ENCODE measurements at regions not wholly inside any gene's neighbourhood (a gene's known extent, or its start where the extent isn't known, plus 50 kb on each side); places are given as distances from the start of the nearest gene placed in this dataset.

DNA sequence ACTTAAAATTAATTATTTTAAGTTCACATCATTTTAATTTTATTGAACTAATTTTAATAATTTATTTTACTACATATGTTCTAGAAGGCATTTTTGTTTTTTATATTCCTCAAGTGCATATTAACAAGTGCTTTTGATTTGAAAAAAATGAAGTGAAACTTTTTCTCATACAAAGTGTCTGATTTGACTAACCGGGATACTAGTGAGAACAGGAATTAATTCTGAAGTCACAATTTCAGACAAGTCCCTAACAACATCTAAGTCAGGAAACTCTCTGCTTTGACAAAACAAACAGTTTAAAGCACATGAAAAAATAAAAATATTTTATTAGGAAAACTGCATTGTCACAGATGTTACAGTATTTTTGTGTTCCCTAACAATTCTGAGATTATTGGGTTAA lies 1166.3 kb upstream of the CITED2 start:
- no peak overlapping the region for H3K27ac ChIP-seq
- peaks cover 42% of the 10 kb centered on the region for H3F3A ChIP-seq (ENCODE audit: insufficient read depth)
- DNase-seq = no peak
- H2AFZ ChIP-seq = peak overlapping the region; percentile 11; the same call in 1 of the 2 replicates
- no peaks in the 10 kb centered on the region for H3K9me2 ChIP-seq (ENCODE audit: insufficient read depth)
- H4K20me1 ChIP-seq (ENCODE audit: insufficient read depth) = no peaks in the 10 kb centered on the region
- H3K27me3 ChIP-seq (replicated peaks; ENCODE audit: insufficient read depth) = no peaks in the 10 kb centered on the region
- H3K9ac ChIP-seq = no peak overlapping the region
- H3K4me3 ChIP-seq = no peak overlapping the region
- WGBS, 2 experiments (ENCODE audit: low coverage in 1 of 2, low lambda C conversion rate in 2 of 2, missing lambda C conversion rate in 2 of 2) = 92 to 97% methylated on average over 1 of the region's 1 CpG
- in situ Hi-C loops (cut with MboI) = no loop called here
- no peaks in the 10 kb centered on the region for H3K9me3 ChIP-seq (ENCODE audit: low read depth)
- H3K36me3 ChIP-seq (ENCODE audit: low read depth) = peaks cover 4% of the 10 kb centered on the region; the same call in 1 of the 2 replicates
- no peaks in the 10 kb centered on the region for H3K79me2 ChIP-seq (ENCODE audit: insufficient read depth)
- H3K4me2 ChIP-seq (ENCODE audit: unreplicated experiment) = no peak overlapping the region
- H3K4me1 ChIP-seq (ENCODE audit: insufficient read depth) = peaks cover 42% of the 10 kb centered on the region
- TF ChIP-seq EZH2phosphoT487 (IDR thresholded peaks at IDR 0.05; ENCODE audit: insufficient read depth, low read depth) = no peak
- no peak for TF ChIP-seq EZH2 (IDR thresholded peaks at IDR 0.05; ENCODE audit: insufficient read depth, poor library complexity, severe bottlenecking)

DNA sequence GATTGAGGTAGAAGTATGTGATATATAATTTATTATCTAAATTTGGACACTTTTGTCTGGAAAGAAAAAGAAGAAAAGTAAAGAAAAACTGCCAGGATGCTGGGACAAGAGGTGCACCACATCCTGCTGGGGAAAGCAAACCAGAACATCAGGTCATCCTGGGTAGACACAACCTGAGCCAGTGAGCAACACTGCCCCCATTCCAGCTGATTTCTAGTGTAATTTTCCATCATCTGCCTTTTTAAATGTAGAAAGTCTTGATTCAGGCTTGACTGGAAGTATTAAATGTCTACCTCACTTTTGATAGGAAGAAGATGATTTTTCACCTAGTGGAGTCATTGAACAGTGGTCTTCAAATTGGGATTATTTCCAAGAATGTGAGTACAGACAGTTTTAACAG lies 1164.5 kb upstream of the CITED2 start:
- peaks cover 13% of the 10 kb centered on the region for H3K36me3 ChIP-seq (ENCODE audit: low read depth)
- no peaks in the 10 kb centered on the region for H3K79me2 ChIP-seq (ENCODE audit: insufficient read depth)
- H3K9ac ChIP-seq = peak overlapping the region; percentile 32; the same call in 1 of the 2 replicates
- TF ChIP-seq EZH2phosphoT487 (IDR thresholded peaks at IDR 0.05; ENCODE audit: insufficient read depth, low read depth) (no peak), EZH2 (IDR thresholded peaks at IDR 0.05; ENCODE audit: insufficient read depth, poor library complexity, severe bottlenecking) (no peak)
- H2AFZ ChIP-seq = peak overlapping the region; percentile 26
- H3F3A ChIP-seq (ENCODE audit: insufficient read depth) = peaks cover 47% of the 10 kb centered on the region
- peaks cover 42% of the 10 kb centered on the region for H3K4me1 ChIP-seq (ENCODE audit: insufficient read depth)
- DNase-seq = peak; percentile 28
- no peaks in the 10 kb centered on the region for H3K9me2 ChIP-seq (ENCODE audit: insufficient read depth)
- H3K27me3 ChIP-seq (replicated peaks; ENCODE audit: insufficient read depth) = no peaks in the 10 kb centered on the region
- peak overlapping the region; percentile 64 for H3K4me2 ChIP-seq (ENCODE audit: unreplicated experiment)
- H3K4me3 ChIP-seq = no peak overlapping the region
- H4K20me1 ChIP-seq (ENCODE audit: insufficient read depth) = no peaks in the 10 kb centered on the region
- no peaks in the 10 kb centered on the region for H3K9me3 ChIP-seq (ENCODE audit: low read depth)
- in situ Hi-C loops (cut with MboI) = no loop called here
- H3K27ac ChIP-seq = peak overlapping the region; percentile 71

DNA sequence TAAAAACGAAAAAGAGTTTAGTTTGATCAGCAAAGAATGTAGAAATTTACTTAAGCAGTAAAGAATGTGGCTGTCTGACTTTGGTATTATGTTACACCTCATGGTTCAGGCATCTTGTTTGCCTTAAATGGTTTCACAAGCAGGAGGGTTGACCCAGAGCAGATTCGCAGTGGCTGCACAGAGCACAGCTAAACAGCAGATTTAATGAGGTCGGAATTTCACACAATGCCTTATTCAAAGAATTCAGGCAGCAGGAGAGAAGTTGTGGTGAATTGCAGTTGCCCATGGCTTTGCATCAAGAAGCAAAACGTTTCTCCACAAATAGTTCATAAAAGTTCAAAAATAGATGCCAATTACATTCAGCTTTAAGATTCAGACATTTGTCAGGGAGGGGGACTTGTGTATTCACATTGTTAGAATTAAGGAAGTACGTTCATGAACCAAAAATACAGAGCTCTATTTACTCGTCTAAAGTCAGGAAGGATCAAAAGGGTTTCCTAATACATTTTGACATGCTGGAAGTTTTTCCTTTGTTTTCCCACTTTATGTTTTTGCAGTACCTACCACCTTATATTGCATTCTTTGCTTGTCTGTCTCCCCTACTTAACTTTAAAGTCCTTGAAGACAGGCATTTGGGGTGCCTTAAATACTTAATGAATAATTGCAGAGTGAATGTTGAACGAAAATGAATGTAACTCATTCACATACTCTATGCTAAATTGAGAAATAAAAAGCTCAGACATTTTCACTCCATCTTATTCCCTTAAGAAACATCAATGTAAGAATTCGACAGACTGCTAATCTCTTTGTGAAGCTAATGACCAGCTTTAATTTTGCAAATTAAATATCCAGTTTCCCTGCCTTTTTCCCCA lies 1163.6 kb upstream of the CITED2 start:
- H3K9me2 ChIP-seq (ENCODE audit: insufficient read depth) = no peaks in the 10 kb centered on the region
- H3K4me1 ChIP-seq (ENCODE audit: insufficient read depth) = peaks cover 42% of the 10 kb centered on the region
- 1 to 3% methylated on average over 8 of the region's 8 CpGs for WGBS, 2 experiments (ENCODE audit: low coverage in 1 of 2, low lambda C conversion rate in 2 of 2, missing lambda C conversion rate in 2 of 2)
- H2AFZ ChIP-seq = peak overlapping the region; percentile 41
- peaks cover 47% of the 10 kb centered on the region for H3F3A ChIP-seq (ENCODE audit: insufficient read depth)
- H4K20me1 ChIP-seq (ENCODE audit: insufficient read depth) = no peaks in the 10 kb centered on the region
- H3K9me3 ChIP-seq (ENCODE audit: low read depth) = no peaks in the 10 kb centered on the region
- peak overlapping the region; percentile 71 for H3K27ac ChIP-seq
- H3K79me2 ChIP-seq (ENCODE audit: insufficient read depth) = no peaks in the 10 kb centered on the region
- DNase-seq = peak; percentile 97
- in situ Hi-C loops (cut with MboI) = no loop called here
- H3K9ac ChIP-seq = peak overlapping the region; percentile 36
- peaks cover 18% of the 10 kb centered on the region for H3K36me3 ChIP-seq (ENCODE audit: low read depth)
- H3K4me2 ChIP-seq (ENCODE audit: unreplicated experiment) = peak overlapping the region; percentile 64
- H3K27me3 ChIP-seq (replicated peaks; ENCODE audit: insufficient read depth) = no peaks in the 10 kb centered on the region
- H3K4me3 ChIP-seq = peak overlapping the region; percentile 48
- TF ChIP-seq EZH2 (IDR thresholded peaks at IDR 0.05; ENCODE audit: insufficient read depth, poor library complexity, severe bottlenecking) = no peak
- 0 out of 2 replicates have a peak, but pooled peaks have one; percentile 67 for TF ChIP-seq EZH2phosphoT487 (IDR thresholded peaks at IDR 0.05; ENCODE audit: insufficient read depth, low read depth)

DNA sequence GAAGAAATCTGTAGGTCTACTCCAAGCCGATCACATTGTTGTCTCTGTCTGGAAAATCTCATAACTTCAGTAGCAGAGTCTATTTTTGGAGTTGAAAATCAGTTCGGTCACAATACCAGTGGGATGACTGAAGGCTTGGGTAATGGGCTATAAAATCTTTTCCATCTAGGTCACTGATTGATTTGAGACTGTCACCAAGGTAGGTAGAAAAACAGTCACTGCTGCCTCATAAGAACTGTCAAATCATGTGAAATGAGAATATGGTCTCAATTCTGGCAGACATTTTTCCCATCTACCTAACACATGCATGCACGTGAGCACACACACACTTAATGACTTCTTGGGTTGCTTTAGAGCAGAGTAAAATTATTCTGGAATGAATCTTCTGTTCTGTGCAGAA lies 1162.8 kb upstream of the CITED2 start:
- WGBS, 2 experiments (ENCODE audit: low coverage in 1 of 2, low lambda C conversion rate in 2 of 2, missing lambda C conversion rate in 2 of 2) = 7% methylated on average over 3 of the region's 3 CpGs
- Histone ChIP-seq H3K4me3 (0 out of 2 replicates have a peak overlapping the region, but pooled peaks have one; percentile 23), H3K9ac (peak overlapping the region; percentile 36), H3K9me3 (ENCODE audit: low read depth) (no peaks in the 10 kb centered on the region), H3K4me1 (ENCODE audit: insufficient read depth) (peaks cover 42% of the 10 kb centered on the region), H3K36me3 (ENCODE audit: low read depth) (peaks cover 18% of the 10 kb centered on the region), H3K27me3 (replicated peaks; ENCODE audit: insufficient read depth) (no peaks in the 10 kb centered on the region), H4K20me1 (ENCODE audit: insufficient read depth) (no peaks in the 10 kb centered on the region), H3K9me2 (ENCODE audit: insufficient read depth) (no peaks in the 10 kb centered on the region), H3K4me2 (ENCODE audit: unreplicated experiment) (peak overlapping the region; percentile 51), H2AFZ (peak overlapping the region; percentile 41), H3K27ac (peak overlapping the region; percentile 71), H3F3A (ENCODE audit: insufficient read depth) (peaks cover 47% of the 10 kb centered on the region), H3K79me2 (ENCODE audit: insufficient read depth) (no peaks in the 10 kb centered on the region)
- TF ChIP-seq EZH2phosphoT487 (IDR thresholded peaks at IDR 0.05; ENCODE audit: insufficient read depth, low read depth) (no peak), EZH2 (IDR thresholded peaks at IDR 0.05; ENCODE audit: insufficient read depth, poor library complexity, severe bottlenecking) (no peak)
- in situ Hi-C loops (cut with MboI) = no loop called here
- peak; percentile 44 for DNase-seq

Data from GM23248 (cell line).